Osteocyte (in vitro differentiated cells): ENCODE measurements at regions not wholly inside any gene's neighbourhood (a gene's known extent, or its start where the extent isn't known, plus 50 kb on each side); places are given as distances from the start of the nearest gene placed in this dataset.

Experiments
- DNase-seq: peaks from one replicate; pipeline ENCODE4 v3.0.0; 2021; ENCODE audit warnings: mixed read lengths; ENCODE audit not compliant: unreplicated experiment; ENCODE audit errors: extremely low spot score
- H3K27ac Mint-ChIP-seq: one replicate; pipeline ENCODE4 v1.8.0; 2021; ENCODE audit warnings: mild to moderate bottlenecking, mixed read lengths; ENCODE audit not compliant: unreplicated experiment
- H3K27me3 Mint-ChIP-seq: one replicate; pipeline ENCODE4 v1.8.0; 2021; ENCODE audit warnings: mixed read lengths; ENCODE audit not compliant: unreplicated experiment
- H3K36me3 Mint-ChIP-seq: one replicate; pipeline ENCODE4 v1.8.0; 2021; ENCODE audit warnings: mixed read lengths; ENCODE audit not compliant: unreplicated experiment
- H3K4me1 Mint-ChIP-seq: one replicate; pipeline ENCODE4 v1.8.0; 2021; ENCODE audit warnings: mixed read lengths; ENCODE audit not compliant: unreplicated experiment
- H3K4me3 Mint-ChIP-seq: one replicate; pipeline ENCODE4 v1.8.0; 2021; ENCODE audit warnings: mild to moderate bottlenecking, moderate library complexity, mixed read lengths; ENCODE audit not compliant: unreplicated experiment
- H3K9me3 Mint-ChIP-seq: one replicate; pipeline ENCODE4 v1.8.0; 2021; ENCODE audit warnings: mixed read lengths; ENCODE audit not compliant: unreplicated experiment
- TF ChIP-seq, protein P1 (sequence below): fragments of 200-600 bp; sonication (generic); IDR thresholded peaks from 2 replicates; pipeline ENCODE4 v1.5.0; 2021; ENCODE audit warnings: antibody characterized with exemption, mild to moderate bottlenecking, moderate library complexity

GRCh38 chr7:54116956-54117355 lies 425.2 kb upstream of the VSTM2A start:
- Mint-ChIP-seq H3K4me3 (no peak overlapping the region), H3K27ac (no peak overlapping the region), H3K36me3 (no peaks in the 10 kb centered on the region), H3K27me3 (no peaks in the 10 kb centered on the region), H3K4me1 (no peaks in the 10 kb centered on the region), H3K9me3 (no peaks in the 10 kb centered on the region)
- no peak for DNase-seq
- TF ChIP-seq, protein P1, sequence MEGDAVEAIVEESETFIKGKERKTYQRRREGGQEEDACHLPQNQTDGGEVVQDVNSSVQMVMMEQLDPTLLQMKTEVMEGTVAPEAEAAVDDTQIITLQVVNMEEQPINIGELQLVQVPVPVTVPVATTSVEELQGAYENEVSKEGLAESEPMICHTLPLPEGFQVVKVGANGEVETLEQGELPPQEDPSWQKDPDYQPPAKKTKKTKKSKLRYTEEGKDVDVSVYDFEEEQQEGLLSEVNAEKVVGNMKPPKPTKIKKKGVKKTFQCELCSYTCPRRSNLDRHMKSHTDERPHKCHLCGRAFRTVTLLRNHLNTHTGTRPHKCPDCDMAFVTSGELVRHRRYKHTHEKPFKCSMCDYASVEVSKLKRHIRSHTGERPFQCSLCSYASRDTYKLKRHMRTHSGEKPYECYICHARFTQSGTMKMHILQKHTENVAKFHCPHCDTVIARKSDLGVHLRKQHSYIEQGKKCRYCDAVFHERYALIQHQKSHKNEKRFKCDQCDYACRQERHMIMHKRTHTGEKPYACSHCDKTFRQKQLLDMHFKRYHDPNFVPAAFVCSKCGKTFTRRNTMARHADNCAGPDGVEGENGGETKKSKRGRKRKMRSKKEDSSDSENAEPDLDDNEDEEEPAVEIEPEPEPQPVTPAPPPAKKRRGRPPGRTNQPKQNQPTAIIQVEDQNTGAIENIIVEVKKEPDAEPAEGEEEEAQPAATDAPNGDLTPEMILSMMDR: no peak

- TF ChIP-seq, protein P1: no peak
- H3K27me3 Mint-ChIP-seq: no peaks in the 10 kb centered on the region
- H3K36me3 Mint-ChIP-seq: no peaks in the 10 kb centered on the region
- DNase-seq: no peak
- no peak overlapping the region for H3K4me3 Mint-ChIP-seq
- H3K9me3 Mint-ChIP-seq: peaks cover 56% of the 10 kb centered on the region
- no peaks in the 10 kb centered on the region for H3K4me1 Mint-ChIP-seq
- H3K27ac Mint-ChIP-seq: no peak overlapping the region
Measured at GRCh38 chr7:54129035-54129434, 413.1 kb upstream of the VSTM2A start.

- Mint-ChIP-seq H3K27me3 (no peaks in the 10 kb centered on the region), H3K4me1 (no peaks in the 10 kb centered on the region), H3K27ac (no peak overlapping the region), H3K4me3 (no peak overlapping the region), H3K36me3 (no peaks in the 10 kb centered on the region), H3K9me3 (peaks cover 8% of the 10 kb centered on the region)
- no peak for DNase-seq
- TF ChIP-seq, protein P1: no peak
Measured at GRCh38 chr7:54141576-54141975, 400.6 kb upstream of the VSTM2A start.

GRCh38 chr7:54145716-54146115 lies 396.5 kb upstream of the VSTM2A start:
- H3K4me3 Mint-ChIP-seq: no peak overlapping the region
- H3K4me1 Mint-ChIP-seq: no peaks in the 10 kb centered on the region
- H3K27me3 Mint-ChIP-seq: no peaks in the 10 kb centered on the region
- TF ChIP-seq, protein P1: no peak
- H3K27ac Mint-ChIP-seq: no peak overlapping the region
- peaks cover 8% of the 10 kb centered on the region for H3K9me3 Mint-ChIP-seq
- no peaks in the 10 kb centered on the region for H3K36me3 Mint-ChIP-seq
- no peak for DNase-seq

DNA sequence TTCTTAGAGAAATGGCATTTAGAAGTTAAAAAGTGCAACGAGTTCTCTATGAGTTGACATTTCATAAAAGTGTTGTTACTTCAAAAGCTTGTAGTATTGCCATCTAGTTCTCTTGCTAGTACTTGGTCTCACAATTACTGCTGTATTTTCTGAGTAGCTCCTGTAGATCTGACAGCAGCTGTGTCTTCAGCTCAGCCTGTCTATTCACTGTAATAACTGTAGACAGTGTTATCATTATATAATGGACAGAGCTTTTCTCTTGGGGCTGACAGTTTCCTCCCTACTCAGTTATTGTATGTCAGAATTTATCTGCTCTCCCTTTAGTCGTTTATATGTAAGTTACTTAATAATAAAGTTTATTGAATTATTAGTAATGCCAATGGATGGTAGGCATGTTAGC lies 388.7 kb upstream of the VSTM2A start:
- H3K27ac Mint-ChIP-seq: no peak overlapping the region
- peaks cover 4% of the 10 kb centered on the region for H3K9me3 Mint-ChIP-seq
- DNase-seq: no peak
- no peaks in the 10 kb centered on the region for H3K4me1 Mint-ChIP-seq
- TF ChIP-seq, protein P1: no peak
- H3K27me3 Mint-ChIP-seq: no peaks in the 10 kb centered on the region
- H3K36me3 Mint-ChIP-seq: no peaks in the 10 kb centered on the region
- no peak overlapping the region for H3K4me3 Mint-ChIP-seq
